GM18861 (cell line): ENCODE measurements at regions not wholly inside any gene's neighbourhood (a gene's known extent, or its start where the extent isn't known, plus 50 kb on each side); places are given as distances from the start of the nearest gene placed in this dataset.

Experiments used
- ATAC-seq: cut with Tn5 transposase; IDR thresholded peaks from one replicate; pipeline ENCODE4 v1.9.1; 2021; ENCODE audit not compliant: unreplicated experiment

DNA sequence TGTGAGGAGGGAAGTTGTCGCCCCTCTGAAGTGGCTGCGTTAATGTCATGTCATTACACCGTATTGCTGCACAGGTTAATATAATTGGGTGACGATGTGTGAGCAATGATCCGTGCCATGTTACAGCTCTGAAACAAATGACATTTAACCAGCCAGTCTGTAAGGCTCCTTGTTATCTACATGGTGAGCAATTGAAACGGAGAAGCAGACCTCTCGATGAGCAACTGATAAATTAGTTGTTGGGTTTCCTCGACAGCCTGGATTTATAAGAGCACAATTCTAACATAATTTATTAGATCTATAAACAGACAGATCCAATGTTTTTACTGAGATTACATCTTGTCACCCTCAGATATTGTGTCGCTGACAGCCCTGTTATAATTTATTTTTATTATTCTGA, 49.9 kb upstream of the MAFB start:
- no peak for ATAC-seq

DNA sequence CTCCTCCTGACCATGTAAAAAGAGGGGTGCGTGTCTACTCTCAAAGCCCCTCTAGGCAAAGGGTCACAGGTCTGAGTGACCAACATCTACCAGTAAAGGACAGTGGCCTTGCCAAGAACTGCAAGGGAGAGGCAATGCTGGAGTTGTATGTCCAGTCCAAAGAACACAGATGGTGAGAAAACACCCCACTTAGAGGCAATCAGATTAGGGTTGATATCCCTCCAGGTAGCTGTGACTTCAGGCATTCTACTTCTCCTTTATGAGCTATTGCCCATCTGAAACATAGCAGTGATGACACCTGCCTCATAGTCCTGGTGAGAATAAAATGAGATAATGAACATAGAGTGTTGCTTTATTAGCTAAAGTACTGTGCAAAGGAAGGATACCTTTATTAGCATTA, 50.8 kb upstream of the MAFB start:
- no peak for ATAC-seq

DNA sequence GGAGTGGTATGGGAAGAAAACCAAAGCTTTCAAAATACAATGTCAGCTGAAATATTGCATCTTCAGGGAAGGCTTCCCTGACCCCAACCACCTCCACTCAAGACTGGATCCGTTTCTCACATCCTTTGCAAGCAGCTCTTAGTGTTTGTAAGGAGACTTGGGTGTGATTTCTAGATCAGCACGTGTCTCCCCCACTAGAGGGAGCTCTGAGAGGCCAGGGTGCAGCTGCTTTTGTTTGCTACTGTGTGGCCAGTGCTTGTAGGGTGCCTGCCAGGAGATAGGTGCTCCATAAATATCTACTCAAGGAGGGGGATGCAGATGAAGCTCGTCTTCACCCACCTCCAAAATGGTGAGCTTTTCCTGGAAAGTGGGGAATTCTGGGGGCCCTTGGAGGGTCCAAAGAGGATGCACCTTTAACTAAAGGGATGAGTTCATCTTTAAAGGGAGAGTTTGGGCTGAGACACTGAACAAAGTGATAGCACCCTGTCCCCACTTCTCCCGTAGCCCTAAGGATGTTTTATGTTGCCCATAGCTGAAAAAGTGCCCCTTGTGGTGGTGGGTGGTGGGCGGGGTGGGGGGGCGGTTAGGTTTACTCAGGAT, 52.6 kb upstream of the MAFB start:
- ATAC-seq: no peak

DNA sequence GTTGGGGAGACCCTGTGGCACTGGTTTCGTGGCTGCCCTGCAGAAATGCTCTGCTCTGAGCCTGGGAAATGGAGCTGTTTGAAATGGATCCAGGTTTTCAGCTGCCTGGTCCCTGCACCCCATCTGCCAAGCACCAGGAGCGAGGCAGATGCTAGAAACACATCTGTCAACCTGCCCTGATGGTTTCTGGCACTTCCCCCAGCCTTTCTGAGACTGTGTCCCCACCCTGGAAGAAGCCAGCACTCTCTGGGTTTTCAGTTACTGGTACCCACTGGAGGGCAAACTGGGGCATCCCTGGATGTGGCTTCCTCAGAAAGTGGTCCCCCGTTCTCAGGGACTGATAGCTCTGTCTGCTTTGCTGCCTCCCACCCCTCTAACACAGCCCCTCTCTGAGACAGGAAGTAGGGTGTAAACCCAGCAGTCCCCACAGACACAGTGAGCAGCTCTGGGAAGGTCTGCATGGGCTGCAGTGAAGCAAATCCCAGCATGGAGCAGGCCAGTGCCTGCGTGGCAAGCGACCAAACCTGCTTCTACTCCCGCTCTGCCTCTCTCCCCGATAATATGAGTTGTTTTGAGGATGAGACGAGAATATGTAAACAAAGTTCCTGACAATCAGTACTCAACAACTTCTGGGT, 54.2 kb upstream of the MAFB start:
- ATAC-seq: no peak

DNA sequence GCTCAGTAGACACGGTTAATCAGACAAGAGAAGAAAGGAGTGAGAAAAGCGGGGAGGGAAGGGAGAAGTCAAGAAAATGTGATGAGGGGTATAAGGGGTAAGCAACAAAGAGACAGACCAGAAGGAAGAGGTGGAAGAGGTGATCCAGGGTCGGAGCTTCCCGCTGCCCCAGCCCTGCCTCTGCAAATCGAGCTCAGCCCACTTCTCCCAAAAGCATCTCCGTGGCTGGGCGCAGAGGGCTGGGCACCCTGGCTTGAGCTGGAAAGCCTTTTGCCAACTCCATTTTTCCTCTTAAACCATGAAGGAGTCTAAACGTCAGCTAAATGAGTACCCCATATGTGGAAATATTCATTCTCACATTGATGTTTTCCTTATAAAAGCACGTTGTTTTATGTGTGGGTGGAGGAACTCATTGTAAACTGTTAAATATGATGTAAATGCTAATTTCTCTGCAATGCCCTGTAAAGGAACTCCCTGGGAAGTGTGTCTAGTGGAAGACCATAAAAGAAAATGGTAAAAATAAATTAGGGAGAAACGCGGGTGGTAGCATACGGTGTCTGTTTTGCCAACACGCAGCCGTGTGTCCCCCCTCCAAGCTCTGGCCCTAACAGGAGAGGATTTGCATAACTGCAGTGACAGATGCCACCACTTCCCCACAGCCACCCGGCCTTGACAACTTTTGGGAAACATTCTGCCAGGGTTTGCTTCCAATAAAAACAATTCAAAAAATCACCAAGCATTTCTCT, 55.2 kb upstream of the MAFB start:
- ATAC-seq: no peak

DNA sequence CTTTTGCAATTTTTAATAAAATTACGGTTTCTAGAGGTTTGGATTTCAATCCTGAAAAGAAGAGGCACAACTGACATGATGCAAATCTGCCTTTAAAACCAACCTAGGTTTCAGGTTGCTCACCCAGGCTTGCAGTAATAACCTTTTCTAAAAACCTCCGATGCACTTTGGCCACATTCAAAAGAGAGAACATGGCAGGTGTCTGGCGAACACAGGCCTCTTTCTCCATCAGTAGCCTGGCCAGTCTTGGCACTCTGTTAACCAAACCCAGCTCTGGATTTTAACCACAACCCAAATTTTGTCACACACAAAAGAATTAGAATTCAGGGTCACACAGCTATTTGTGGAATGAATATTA, 55.8 kb upstream of the MAFB start:
- ATAC-seq: no peak

DNA sequence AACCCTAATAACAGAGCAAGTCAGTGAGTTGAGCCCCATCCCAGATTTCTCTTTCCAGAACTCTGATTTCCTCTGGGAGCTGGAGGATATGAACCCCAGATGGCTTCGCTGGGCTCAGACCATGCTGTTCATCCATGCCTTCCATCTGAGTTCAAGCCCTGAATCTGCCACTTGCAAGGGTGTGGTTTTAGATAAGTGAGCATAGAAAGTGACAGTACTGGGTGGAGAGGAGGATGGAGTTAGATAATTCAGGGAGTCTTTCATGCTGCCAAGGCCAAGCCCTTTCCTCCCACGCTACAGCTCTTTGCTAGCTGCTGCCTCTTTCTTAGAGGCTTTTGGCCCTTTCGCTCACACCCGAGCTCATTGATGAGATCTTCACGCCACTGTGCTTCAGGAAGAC, 57.2 kb upstream of the MAFB start:
- no peak for ATAC-seq

DNA sequence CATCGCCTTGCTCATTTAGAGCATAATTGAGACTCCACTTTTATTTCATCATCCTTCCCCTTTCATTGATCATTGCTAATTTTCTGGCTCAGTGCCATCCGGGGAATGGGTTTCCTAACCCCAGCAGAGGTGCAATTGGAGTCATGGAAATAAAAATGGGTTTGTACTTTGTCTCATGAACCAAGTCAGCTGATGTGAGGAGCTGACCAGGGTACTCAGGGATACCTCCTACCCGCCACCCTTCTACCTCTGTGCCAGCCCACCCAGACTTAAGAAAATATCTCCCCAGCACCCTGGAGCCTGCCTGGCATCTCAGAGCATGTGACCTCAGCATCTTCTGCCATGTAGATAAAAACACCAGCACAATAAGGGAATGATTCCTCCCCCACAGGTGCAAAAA, 59.1 kb upstream of the MAFB start:
- ATAC-seq: no peak

DNA sequence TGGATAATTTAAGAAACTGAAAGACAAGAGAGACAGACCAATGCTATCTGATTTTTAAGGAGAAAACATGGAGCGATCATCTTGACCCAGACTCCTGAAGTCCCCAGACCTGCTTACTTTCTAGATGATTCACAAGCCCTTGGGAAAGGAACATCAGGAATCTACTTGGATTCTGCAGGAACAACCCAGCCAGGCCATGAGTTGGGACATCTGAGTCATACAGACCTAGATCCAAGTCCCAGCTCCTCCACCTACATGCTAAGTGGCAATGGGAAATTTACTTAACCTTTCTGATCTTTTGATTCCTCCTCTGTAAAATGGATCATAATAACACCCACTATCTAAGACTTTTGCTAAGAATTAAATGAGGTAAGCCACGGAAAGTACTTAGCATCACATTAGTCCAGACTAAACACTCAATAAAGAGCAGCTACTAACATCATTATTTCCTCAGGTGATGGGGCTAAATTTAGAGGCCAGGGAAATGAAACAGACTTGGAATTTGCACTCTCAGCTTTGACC, 61.0 kb upstream of the MAFB start:
- ATAC-seq: no peak

DNA sequence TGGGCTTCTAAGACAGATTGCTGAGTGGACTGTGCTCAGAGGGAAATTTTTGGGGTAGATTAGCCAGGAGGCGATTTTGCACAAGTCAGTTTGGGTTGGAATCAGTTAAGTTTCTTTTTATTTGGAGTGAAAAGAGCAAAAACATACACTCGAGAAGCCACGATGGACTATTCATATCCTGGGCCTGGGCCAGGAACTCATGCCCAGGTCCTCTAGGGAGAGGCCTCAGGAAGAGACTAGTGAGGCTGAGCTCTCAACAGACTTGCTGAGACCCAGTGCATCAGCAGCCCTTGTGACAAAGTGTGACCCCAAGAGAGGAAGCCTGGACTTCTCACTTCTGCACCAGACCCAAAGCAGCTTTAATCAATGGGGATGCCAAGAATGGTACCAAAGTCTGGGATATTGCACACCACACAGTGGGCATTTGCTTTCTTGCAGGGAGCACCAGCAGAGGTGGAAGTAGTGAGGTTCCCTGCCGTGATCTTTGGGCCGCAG, 61.6 kb upstream of the MAFB start:
- no peak for ATAC-seq

DNA sequence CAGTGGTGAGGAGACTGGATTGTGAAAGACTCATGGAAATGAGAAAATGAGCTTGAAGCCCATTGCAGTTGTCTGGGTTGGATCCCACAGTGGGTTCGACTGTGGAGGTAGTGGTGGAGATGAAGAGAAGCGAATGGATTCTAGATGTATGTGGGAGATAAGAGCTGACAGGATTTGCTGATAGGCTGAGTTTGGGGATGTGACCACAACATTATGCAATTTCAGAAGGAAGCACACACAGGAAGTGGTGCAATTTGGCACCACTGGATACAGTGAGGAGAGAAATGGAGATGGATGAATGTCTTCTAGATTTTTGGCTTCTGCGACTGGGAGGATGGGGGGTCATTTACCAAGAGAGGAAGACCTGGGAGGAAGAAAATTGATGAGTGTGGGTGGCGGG, 64.4 kb upstream of the MAFB start:
- no peak for ATAC-seq

DNA sequence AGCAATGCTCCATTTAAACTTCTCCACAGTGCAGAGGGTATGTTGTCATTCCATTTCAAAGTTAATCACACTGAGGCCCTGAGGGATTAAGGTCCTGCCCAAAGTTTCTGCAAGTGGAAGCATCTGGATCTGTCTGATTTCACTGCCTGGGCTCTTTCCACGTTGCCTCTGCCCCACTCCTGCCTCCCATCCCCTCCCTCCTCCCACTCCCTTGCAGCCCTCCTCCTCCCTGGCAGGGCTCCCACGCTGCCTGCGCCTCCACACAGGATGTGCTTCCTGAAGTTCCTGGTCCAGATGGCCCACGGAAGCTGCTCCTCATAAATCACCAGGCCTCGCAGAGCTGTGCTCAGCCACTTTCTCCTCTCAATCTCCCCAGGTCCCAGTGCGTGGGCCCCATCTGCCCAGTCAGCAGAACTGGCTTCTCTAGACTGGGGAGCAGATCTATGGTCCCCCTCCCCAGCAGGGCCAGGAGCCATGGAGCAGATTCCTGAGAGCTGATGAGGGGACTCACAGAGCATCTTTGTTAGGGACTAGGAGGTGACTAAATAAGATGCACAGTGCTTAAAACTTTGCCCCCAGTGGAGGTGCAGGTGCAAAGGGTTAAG, 65.4 kb upstream of the MAFB start:
- ATAC-seq: no peak

DNA sequence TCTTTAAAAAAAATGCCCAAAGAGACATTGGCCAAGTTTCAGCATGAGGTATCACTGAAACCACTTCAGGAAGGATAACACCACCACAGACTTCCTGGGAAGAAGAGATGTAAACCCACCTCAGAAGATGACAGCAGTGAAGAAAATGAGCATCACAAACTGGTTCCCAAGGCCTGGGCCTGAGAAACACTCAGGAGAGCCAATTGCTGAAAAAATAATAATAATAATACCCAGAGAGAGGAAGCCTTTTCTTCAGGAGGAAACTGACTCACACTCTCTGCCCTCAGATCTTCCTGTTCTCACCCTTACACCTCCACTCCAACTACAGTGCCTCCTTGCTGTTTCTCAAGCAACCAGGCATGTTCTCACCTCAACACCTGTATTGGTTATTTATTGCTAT, 68.1 kb upstream of the MAFB start:
- ATAC-seq: no peak

DNA sequence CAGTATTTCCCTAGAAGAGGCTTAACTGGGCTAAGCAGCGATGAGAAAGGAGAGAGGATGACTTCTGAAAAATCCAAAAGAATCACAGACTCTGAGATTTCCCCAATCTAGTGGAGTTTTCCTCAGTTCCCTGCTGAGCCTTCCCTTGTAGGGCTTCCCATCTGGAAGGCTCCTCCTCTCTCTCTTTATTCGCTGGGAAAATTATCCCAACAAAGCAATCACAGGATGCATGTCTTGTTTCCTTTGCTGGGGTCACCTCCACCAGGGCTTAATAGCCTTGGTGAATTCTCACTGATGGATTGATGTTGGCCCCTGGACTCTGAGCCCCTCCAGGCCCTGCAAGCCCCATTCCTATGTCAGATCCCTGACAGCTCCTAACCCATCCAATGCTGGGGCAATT, 69.8 kb upstream of the MAFB start:
- no peak for ATAC-seq

DNA sequence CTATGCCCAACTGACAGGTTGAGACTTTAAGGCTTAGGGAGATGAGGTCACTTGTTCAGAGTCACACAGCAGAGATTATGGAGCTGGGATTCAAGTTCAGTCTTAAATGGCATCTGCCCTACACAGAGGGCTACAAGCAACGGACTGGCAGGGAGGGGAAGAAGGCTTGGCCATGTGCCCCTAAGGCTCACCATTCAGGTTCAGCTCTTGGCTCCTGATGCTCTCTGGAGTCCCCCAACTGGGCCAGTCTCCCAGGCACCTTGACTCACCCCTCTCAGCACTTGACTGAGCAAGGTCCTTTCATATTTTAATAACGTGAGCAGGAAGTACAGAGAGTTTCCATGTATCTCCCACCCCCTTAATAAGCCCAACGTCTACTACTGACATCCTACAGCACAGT, 71.4 kb upstream of the MAFB start:
- ATAC-seq: no peak

DNA sequence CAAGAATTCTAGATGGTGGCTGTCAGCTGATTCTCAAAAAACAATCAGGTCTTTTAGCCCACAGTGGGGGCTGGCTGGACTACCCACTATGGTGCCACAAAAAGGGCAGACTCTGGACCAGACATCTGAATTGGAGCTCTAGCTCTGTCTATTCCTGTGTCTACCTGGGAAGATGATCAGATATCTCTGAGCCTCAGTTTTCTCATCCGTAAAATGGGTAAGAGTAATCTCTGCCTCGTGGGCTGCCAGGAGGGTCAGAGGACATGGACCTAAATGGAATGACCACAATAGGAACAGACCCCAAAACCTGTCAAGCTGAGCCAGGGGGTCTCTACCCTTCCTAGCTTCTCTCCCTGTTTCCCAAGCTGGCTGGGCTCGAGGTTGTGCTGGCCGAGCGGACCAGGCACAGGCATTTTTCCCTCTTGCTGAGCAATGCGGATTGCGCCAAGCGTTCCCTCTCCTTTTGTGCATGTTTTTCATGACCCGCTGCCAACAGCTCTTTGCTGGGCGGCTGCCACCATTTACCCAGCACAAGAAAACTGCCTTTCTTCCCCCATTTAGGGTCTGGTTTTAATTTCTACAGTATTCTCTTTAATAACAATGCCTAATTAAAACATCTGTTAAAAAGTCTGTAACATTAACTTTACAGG, 74.7 kb upstream of the MAFB start:
- no peak for ATAC-seq

DNA sequence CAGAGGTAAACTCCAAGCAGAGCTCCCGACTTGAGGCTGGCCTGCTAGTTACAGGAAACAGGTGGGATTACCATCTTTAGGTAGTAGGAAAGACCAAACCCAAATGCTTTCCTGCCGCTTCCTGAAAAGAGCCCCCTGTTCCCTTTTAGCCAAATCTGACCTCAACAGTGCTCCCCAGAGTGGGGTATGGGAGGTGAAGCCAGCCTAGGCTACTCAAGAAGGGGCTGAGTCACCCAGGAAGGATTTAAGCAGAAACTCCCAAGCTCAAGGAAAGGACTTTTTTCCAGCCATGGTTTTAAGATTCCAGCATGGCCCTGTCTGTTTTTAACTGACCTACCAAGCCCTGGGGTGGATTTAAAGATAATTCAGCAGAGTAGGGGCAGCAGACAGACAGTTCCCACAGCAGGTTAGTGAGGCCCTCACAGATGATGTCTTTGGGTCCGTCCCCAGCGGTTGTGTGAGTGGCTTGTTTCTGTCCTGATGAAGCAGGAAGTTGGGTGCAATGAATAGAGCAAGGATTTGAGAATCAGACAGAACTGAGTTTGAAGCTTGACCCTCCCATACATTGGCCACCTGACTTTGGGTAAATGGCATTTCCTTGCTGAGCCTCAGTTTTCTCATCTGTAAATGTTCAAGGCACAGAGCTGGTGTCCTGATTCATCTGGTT, 76.9 kb upstream of the MAFB start:
- ATAC-seq: no peak

DNA sequence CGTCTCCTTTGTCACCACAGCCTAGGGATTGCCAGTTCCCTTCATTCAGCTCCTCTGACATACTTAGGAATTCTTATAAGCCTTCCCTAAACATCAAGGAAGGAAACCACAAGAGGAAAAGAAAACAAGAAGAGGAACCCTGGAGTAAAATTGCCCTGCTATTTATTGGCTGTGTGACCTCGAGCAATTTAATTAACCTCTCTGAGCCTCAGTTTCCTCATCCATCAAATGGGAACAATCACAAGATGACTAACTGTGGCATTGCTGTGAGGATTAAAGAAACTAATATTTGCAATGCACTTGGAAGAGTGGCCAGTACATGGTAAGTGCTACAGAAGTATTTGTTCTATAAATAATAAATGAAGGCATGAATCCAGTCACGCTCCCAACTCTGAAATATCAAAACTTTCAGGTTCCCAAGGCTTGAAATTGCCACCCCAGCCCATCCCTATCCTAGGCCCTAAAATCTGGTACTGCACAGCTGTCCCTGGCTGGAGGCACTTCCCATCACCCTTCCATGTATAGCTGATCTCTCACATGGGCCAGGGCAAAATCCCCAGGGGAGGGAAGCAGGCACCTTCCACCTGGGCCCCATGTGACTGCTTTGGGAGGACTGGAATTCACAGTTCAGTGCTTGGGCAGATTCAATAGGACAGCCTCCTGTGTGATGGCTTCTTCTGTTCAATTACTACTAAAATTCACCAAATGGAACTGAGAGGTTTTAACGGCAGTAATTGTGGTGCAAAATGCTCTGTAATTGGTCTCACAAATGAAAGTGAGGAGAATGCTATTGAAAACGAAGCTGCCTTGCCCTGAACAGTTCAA, 78.0 kb upstream of the MAFB start:
- ATAC-seq: no peak

DNA sequence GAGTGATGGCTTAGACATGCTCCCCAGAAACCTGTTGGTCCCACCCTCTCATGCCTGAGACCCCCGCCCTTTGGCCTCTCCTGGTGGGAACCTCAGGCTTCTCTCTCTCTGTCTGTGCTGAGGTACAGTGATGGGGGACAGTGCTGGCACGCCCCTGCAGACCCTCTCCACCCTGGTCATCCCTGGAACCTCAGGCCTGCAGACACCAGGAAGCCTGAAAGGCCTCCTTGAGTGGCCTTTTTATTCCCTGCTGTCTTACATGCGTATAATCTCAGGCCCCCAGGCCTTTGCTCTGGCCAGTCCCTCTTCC, 78.5 kb upstream of the MAFB start:
- no peak for ATAC-seq

DNA sequence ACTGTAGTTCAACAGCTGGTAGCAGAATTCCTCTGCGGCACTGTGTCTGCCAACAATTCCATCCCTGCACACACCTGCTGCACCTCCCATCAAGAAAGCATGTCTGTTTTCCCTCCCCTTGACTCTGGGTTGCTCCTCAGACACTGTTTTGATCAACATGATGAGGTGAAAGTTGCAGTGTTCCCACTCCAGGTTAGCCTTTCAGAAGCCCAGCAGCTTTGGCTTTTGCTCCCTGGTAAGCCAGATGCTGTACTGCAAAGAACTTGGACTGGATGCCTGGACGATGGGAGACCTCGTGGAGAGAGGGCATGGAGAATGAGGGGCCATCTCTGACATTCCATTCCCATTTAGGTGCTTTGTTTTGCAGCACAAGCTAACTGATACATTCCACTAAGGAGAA, 79.1 kb upstream of the MAFB start:
- no peak for ATAC-seq
